ENCODE measurements at regions not wholly inside any gene's neighbourhood (a gene's known extent, or its start where the extent isn't known, plus 50 kb on each side); places are given as distances from the start of the nearest gene placed in this dataset.
A peak's percentile ranks its signal among the peaks of the same experiment; 100 is the strongest.

- DNase-seq (ENCODE audit: low read depth): peak; percentile 4
Measured at GRCh38 chr19:33947265-33947964, 150.7 kb downstream of the KCTD15 start.

- DNase-seq (ENCODE audit: low read depth): no peak
Measured at GRCh38 chr19:33948651-33949335, 152.1 kb downstream of the KCTD15 start.

GRCh38 chr19:33950091-33950750, 153.6 kb downstream of the KCTD15 start:
- DNase-seq (ENCODE audit: low read depth): no peak

- no peak for DNase-seq (ENCODE audit: low read depth)
Measured at GRCh38 chr19:33953023-33953422, 156.4 kb downstream of the KCTD15 start.

- peak; percentile 3 for DNase-seq (ENCODE audit: low read depth)
Measured at GRCh38 chr19:33953592-33953991, 156.9 kb downstream of the KCTD15 start.

GRCh38 chr19:33954686-33955085, 158.0 kb downstream of the KCTD15 start:
- DNase-seq (ENCODE audit: low read depth): no peak

- DNase-seq (ENCODE audit: low read depth): no peak
Measured at GRCh38 chr19:33956941-33957340, 160.3 kb downstream of the KCTD15 start.

GRCh38 chr19:33957804-33958203, 161.1 kb downstream of the KCTD15 start:
- no peak for DNase-seq (ENCODE audit: low read depth)

- DNase-seq (ENCODE audit: low read depth): no peak
Measured at GRCh38 chr19:33960566-33960965, 163.9 kb downstream of the KCTD15 start.

- DNase-seq (ENCODE audit: low read depth): no peak
Measured at GRCh38 chr19:33962161-33962560, 165.5 kb downstream of the KCTD15 start.

- no peak for DNase-seq (ENCODE audit: low read depth)
Measured at GRCh38 chr19:33963514-33963913, 166.8 kb downstream of the KCTD15 start.

GRCh38 chr19:33971073-33971472, 174.4 kb downstream of the KCTD15 start:
- DNase-seq (ENCODE audit: low read depth): no peak

- DNase-seq (ENCODE audit: low read depth): no peak
Measured at GRCh38 chr19:33977756-33978685, 181.4 kb downstream of the KCTD15 start.

- DNase-seq (ENCODE audit: low read depth): no peak
Measured at GRCh38 chr19:33982706-33983105, 186.0 kb downstream of the KCTD15 start.

- DNase-seq (ENCODE audit: low read depth): peak; percentile 36
Measured at GRCh38 chr19:33988601-33989000, 183.7 kb upstream of the LSM14A start.

- no peak for DNase-seq (ENCODE audit: low read depth)
Measured at GRCh38 chr19:33997690-33998089, 174.6 kb upstream of the LSM14A start.

GRCh38 chr19:33998302-33998701, 174.0 kb upstream of the LSM14A start:
- DNase-seq (ENCODE audit: low read depth): no peak

GRCh38 chr19:33998739-33999345, 173.5 kb upstream of the LSM14A start:
- DNase-seq (ENCODE audit: low read depth): peak; percentile 10

GRCh38 chr19:34017024-34017423, 155.3 kb upstream of the LSM14A start:
- no peak for DNase-seq (ENCODE audit: low read depth)

- no peak for DNase-seq (ENCODE audit: low read depth)
Measured at GRCh38 chr19:34017601-34018000, 154.7 kb upstream of the LSM14A start.

- no peak for DNase-seq (ENCODE audit: low read depth)
Measured at GRCh38 chr19:34018546-34018945, 153.8 kb upstream of the LSM14A start.

- no peak for DNase-seq (ENCODE audit: low read depth)
Measured at GRCh38 chr19:34023381-34023780, 148.9 kb upstream of the LSM14A start.

All from EH (cell line).